Prostate gland (tissue), 2 donors: ENCODE measurements at regions not wholly inside any gene's neighbourhood (a gene's known extent, or its start where the extent isn't known, plus 50 kb on each side); places are given as distances from the start of the nearest gene placed in this dataset.

Experiments used
- DNase-seq: peaks from one replicate; pipeline ENCODE4 v3.0.0-alpha.2; 2019; ENCODE audit warnings: low spot score
- H3K27ac ChIP-seq, 2 donors: fragments of 200-600 bp; sonication (generic); 2 replicates each; pipeline ENCODE4 v1.5.1; 2017 to 2019
- H3K27me3 ChIP-seq: fragments of 200-600 bp; sonication (generic); replicated peaks from 2 replicates; pipeline ENCODE4 v1.5.1; 2019; ENCODE audit not compliant: insufficient read depth
- H3K36me3 ChIP-seq, 2 donors: fragments of 200-600 bp; sonication (generic); 1 replicate in 1 of 2; 2 replicates in 1 of 2; pipeline versions ENCODE4 v1.5.1 to v1.8.1; 2017 to 2019
- H3K4me1 ChIP-seq: fragments of 200-600 bp; sonication (generic); replicated peaks from 2 replicates; pipeline ENCODE4 v1.5.1; 2019
- H3K4me3 ChIP-seq, 2 donors: fragments of 200-600 bp; sonication (generic); 2 replicates each; pipeline ENCODE4 v1.5.1; 2017 to 2019
- H3K9me3 ChIP-seq: fragments of 200-600 bp; sonication (generic); 2 replicates; pipeline ENCODE4 v1.5.1; 2017
- CTCF ChIP-seq, 4 experiments: fragments of 200-600 bp in 2 of 4; fragments of 450-650 bp in 2 of 4; sonication (generic) in 2 of 4; IDR thresholded peaks; 1 replicate in 3 of 4; 2 replicates in 1 of 4; pipeline ENCODE4 v1.5.1; 2016 to 2019; ENCODE audit warnings: antibody characterized with exemption in 4 of 4, mild to moderate bottlenecking in 2 of 4, moderate library complexity in 2 of 4
- POLR2A ChIP-seq: fragments of 450-650 bp; IDR thresholded peaks from one replicate; pipeline ENCODE4 v1.6.1; 2016; ENCODE audit warnings: antibody characterized with exemption, mild to moderate bottlenecking
- POLR2AphosphoS5 ChIP-seq: sonication (generic); formaldehyde crosslinking; IDR thresholded peaks from one replicate; pipeline ENCODE4 v1.6.1; 2017; ENCODE audit warnings: antibody characterized with exemption
- WGBS: methylation state at CpG from one replicate; pipeline ENCODE4 v1.1.5; 2018; 5-methylcytosine and 5-hydroxymethylcytosine counted together
- intact Hi-C: fragments of 100-400 bp; cut with DNase I; formaldehyde crosslinking; loops from one replicate; pipeline ENCODE4 v1.14.2; 2022

- H3K36me3 ChIP-seq = no peaks in the 10 kb centered on the region
- DNase-seq = no peak
- H3K27ac ChIP-seq = no peak overlapping the region
- TF ChIP-seq POLR2A (no peak), CTCF (IDR thresholded peaks at IDR 0.05) (no peak)
- H3K4me3 ChIP-seq = no peak overlapping the region
- no peaks in the 10 kb centered on the region for H3K27me3 ChIP-seq
- intact Hi-C loops = loop anchor here (10.0 kb wide), 2 partner anchors 93 to 277 kb away; partner anchors contain the start of gene INSIG1
- WGBS = 96% methylated on average over 15 of the region's 15 CpGs
- no peaks in the 10 kb centered on the region for H3K4me1 ChIP-seq
- no peaks in the 10 kb centered on the region for H3K9me3 ChIP-seq
These were observed 95.4 kb upstream of the INSIG1 start for GRCh38 chr7:155202106-155202871.

GRCh38 chr7:155203059-155203881 is 94.4 kb upstream of the INSIG1 start:
- Histone ChIP-seq H3K4me1 (no peaks in the 10 kb centered on the region), H3K27ac (no peak overlapping the region), H3K9me3 (no peaks in the 10 kb centered on the region), H3K4me3 (no peak overlapping the region), H3K27me3 (no peaks in the 10 kb centered on the region), H3K36me3 (no peaks in the 10 kb centered on the region)
- DNase-seq = no peak
- TF ChIP-seq CTCF (IDR thresholded peaks at IDR 0.05) (no peak), POLR2AphosphoS5 (no peak), POLR2A (no peak)
- WGBS = 82% methylated on average over 17 of the region's 17 CpGs
- intact Hi-C loops = loop anchor here (10.0 kb wide), 2 partner anchors 92 to 278 kb away; partner anchors contain the start of gene INSIG1

GRCh38 chr7:155203882-155204691 is 93.6 kb upstream of the INSIG1 start:
- no peak for DNase-seq
- intact Hi-C loops = loop anchor here (10.0 kb wide), 2 partner anchors 91 to 279 kb away; partner anchors contain the start of gene INSIG1
- H3K27ac ChIP-seq = no peak overlapping the region
- H3K4me1 ChIP-seq = no peaks in the 10 kb centered on the region
- no peaks in the 10 kb centered on the region for H3K9me3 ChIP-seq
- no peaks in the 10 kb centered on the region for H3K27me3 ChIP-seq
- WGBS = 91% methylated on average over 14 of the region's 14 CpGs
- H3K36me3 ChIP-seq = no peaks in the 10 kb centered on the region
- no peak for TF ChIP-seq CTCF (IDR thresholded peaks at IDR 0.05)
- no peak for TF ChIP-seq POLR2A
- TF ChIP-seq POLR2AphosphoS5 = no peak
- H3K4me3 ChIP-seq = no peak overlapping the region

- no peaks in the 10 kb centered on the region for H3K4me1 ChIP-seq
- H3K9me3 ChIP-seq = no peaks in the 10 kb centered on the region
- H3K27ac ChIP-seq = peak overlapping the region in 1 of 2 donors; percentile 66
- no peaks in the 10 kb centered on the region for H3K27me3 ChIP-seq
- H3K4me3 ChIP-seq = peak overlapping the region; percentile 19
- TF ChIP-seq CTCF (IDR thresholded peaks at IDR 0.05) (no peak), POLR2A (no peak), POLR2AphosphoS5 (no peak)
- DNase-seq = no peak
- 48% methylated on average over 14 of the region's 14 CpGs for WGBS
- intact Hi-C loops = loop anchor here (10.0 kb wide), 2 partner anchors 90 to 280 kb away; partner anchors contain the start of gene INSIG1
- H3K36me3 ChIP-seq = no peaks in the 10 kb centered on the region
These were observed 92.8 kb upstream of the INSIG1 start for GRCh38 chr7:155204744-155205367.
